PC-3 (cell line): ENCODE measurements at regions not wholly inside any gene's neighbourhood (a gene's known extent, or its start where the extent isn't known, plus 50 kb on each side); places are given as distances from the start of the nearest gene placed in this dataset.

ENCODE experiments used
- ATAC-seq: fragments of 200-7000 bp; cut with Tn5 transposase; 2 replicates; pipeline ENCODE4 v1.9.1; 2020; ENCODE audit warnings: mild to moderate bottlenecking, moderate library complexity
- BruUV-seq: library from RNA; stranded (reverse); fragments of 400-500 nt; replicated peaks from 2 replicates; lab custom pipeline; 2021; lab: Mats Ljungman, UMichigan
- CTCF ChIA-PET: fragments of 300-600 bp; sonication (Branson Sonifier 250); formaldehyde crosslinking; loops from one replicate; lab custom pipeline; 2022; ENCODE audit warnings: antibody characterized with exemption; lab: Charles Lee
- POLR2A ChIA-PET: fragments of 300-600 bp; sonication (Branson Sonifier 250); formaldehyde crosslinking; loops from one replicate; lab custom pipeline; 2022; ENCODE audit warnings: antibody characterized with exemption; ENCODE audit not compliant: unreplicated experiment; lab: Charles Lee
- DNase-seq: peaks from one replicate; pipeline ENCODE4 v3.0.0-alpha.2; 2015
- H2AFZ ChIP-seq: fragments of 300-600 bp; sonication (generic); 2 replicates; pipeline ENCODE4 v1.6.0; 2016; ENCODE audit warnings: antibody characterized with exemption, low read length
- H3F3A ChIP-seq: fragments of 300-600 bp; sonication (generic); one replicate; pipeline ENCODE4 v1.6.0; 2017; ENCODE audit warnings: antibody characterized with exemption, low read length, control low read depth, mild to moderate bottlenecking; ENCODE audit not compliant: unreplicated experiment
- H3K27ac ChIP-seq: fragments of 300-600 bp; sonication (generic); 2 replicates; pipeline ENCODE4 v1.5.1; 2016; ENCODE audit warnings: mild to moderate bottlenecking, low read length
- H3K27me3 ChIP-seq: fragments of 300-600 bp; sonication (generic); 2 replicates; pipeline ENCODE4 v1.6.1; 2016; ENCODE audit warnings: low read length, mixed read lengths
- H3K36me3 ChIP-seq: fragments of 300-600 bp; sonication (generic); 2 replicates; pipeline ENCODE4 v1.6.1; 2016; ENCODE audit warnings: low read depth, mixed run types, low read length, mixed read lengths
- H3K4me1 ChIP-seq: fragments of 300-600 bp; sonication (generic); 2 replicates; pipeline ENCODE4 v1.5.1; 2016; ENCODE audit warnings: low read length; ENCODE audit not compliant: insufficient read depth
- H3K4me2 ChIP-seq: fragments of 300-600 bp; sonication (generic); 2 replicates; pipeline ENCODE4 v1.6.0; 2016; ENCODE audit warnings: low read length
- H3K4me3 ChIP-seq: fragments of 300-600 bp; sonication (generic); 2 replicates; pipeline ENCODE4 v1.5.1; 2016; ENCODE audit warnings: mild to moderate bottlenecking, low read length, mixed read lengths
- H3K79me2 ChIP-seq: fragments of 300-600 bp; sonication (generic); 2 replicates; pipeline ENCODE4 v1.6.1; 2017; ENCODE audit warnings: low read length, mixed read lengths
- H3K9ac ChIP-seq: fragments of 300-600 bp; sonication (generic); 2 replicates; pipeline ENCODE4 v1.6.0; 2016; ENCODE audit warnings: mild to moderate bottlenecking, low read length
- H3K9me2 ChIP-seq: fragments of 300-600 bp; sonication (generic); replicated peaks from 2 replicates; pipeline ENCODE4 v1.6.1; 2016; ENCODE audit warnings: mixed run types, low read length, mixed read lengths
- H3K9me3 ChIP-seq: fragments of 300-600 bp; sonication (generic); 2 replicates; pipeline ENCODE4 v1.6.1; 2016; ENCODE audit warnings: low read length, mixed read lengths
- H4K20me1 ChIP-seq: fragments of 300-600 bp; sonication (generic); 2 replicates; pipeline ENCODE4 v1.6.1; 2016; ENCODE audit warnings: low read length, mixed read lengths
- EZH2 ChIP-seq: fragments of 300-600 bp; sonication (generic); IDR thresholded peaks from one replicate; pipeline ENCODE4 v1.6.1; 2017; ENCODE audit warnings: antibody characterized with exemption, mild to moderate bottlenecking, low read length; ENCODE audit not compliant: unreplicated experiment
- EZH2phosphoT487 ChIP-seq: fragments of 300-600 bp; sonication (generic); IDR thresholded peaks from 2 replicates; pipeline ENCODE4 v1.6.1; 2018; ENCODE audit warnings: mild to moderate bottlenecking, antibody characterized with exemption, low read length, borderline replicate concordance
- intact Hi-C: fragments of 100-400 bp; cut with micrococcal nuclease; formaldehyde crosslinking; loops from 2 replicates; pipeline ENCODE4 v1.9.0; 2023
- TF ChIP-seq, protein P1 (sequence below): fragments of 300-600 bp; sonication (generic); conservative IDR thresholded peaks from 2 replicates; pipeline ENCODE4 v1.5.1; 2017; ENCODE audit warnings: antibody characterized with exemption, low read depth, mild to moderate bottlenecking, low read length

DNA sequence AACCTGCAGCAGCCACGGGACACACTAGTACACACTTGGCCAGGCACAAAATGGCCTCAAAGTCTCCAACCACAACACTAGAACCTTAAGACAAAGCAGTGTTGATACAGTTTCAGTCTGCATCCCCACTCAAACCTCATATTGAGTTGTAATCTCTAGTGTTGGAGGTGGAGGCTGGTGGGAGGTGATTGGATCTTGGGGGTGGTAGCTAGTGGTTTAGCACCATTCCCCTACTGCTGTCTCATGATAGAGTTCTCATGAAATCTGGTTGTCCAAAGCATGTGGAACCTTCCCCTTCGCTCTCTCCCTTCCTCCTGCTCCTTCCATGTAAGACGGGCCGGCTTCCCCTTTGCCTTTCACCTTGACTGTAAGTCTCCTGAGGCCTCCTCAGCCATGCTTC lies 638.7 kb downstream of the UQCRFS1 start:
- BruUV-seq, result no TSS peak
- no peaks in the 10 kb centered on the region for H3K9me2 ChIP-seq
- POLR2A ChIA-PET, result no interaction called here
- H3K4me3 ChIP-seq, result no peak overlapping the region
- DNase-seq, result no peak
- no peaks in the 10 kb centered on the region for H4K20me1 ChIP-seq
- CTCF ChIA-PET, result no interaction called here
- H3F3A ChIP-seq, result no peaks in the 10 kb centered on the region
- H3K27ac ChIP-seq, result no peak overlapping the region
- H3K9me3 ChIP-seq, result no peaks in the 10 kb centered on the region
- no peaks in the 10 kb centered on the region for H3K36me3 ChIP-seq
- intact Hi-C loops, result no loop called here
- TF ChIP-seq EZH2 (no peak), EZH2phosphoT487 (no peak)
- TF ChIP-seq, protein P1, sequence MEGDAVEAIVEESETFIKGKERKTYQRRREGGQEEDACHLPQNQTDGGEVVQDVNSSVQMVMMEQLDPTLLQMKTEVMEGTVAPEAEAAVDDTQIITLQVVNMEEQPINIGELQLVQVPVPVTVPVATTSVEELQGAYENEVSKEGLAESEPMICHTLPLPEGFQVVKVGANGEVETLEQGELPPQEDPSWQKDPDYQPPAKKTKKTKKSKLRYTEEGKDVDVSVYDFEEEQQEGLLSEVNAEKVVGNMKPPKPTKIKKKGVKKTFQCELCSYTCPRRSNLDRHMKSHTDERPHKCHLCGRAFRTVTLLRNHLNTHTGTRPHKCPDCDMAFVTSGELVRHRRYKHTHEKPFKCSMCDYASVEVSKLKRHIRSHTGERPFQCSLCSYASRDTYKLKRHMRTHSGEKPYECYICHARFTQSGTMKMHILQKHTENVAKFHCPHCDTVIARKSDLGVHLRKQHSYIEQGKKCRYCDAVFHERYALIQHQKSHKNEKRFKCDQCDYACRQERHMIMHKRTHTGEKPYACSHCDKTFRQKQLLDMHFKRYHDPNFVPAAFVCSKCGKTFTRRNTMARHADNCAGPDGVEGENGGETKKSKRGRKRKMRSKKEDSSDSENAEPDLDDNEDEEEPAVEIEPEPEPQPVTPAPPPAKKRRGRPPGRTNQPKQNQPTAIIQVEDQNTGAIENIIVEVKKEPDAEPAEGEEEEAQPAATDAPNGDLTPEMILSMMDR, result no peak
- H3K4me2 ChIP-seq, result no peak overlapping the region
- no peak overlapping the region for H3K9ac ChIP-seq
- H2AFZ ChIP-seq, result no peak overlapping the region
- no peaks in the 10 kb centered on the region for H3K79me2 ChIP-seq
- no peak for ATAC-seq
- no peaks in the 10 kb centered on the region for H3K4me1 ChIP-seq
- no peaks in the 10 kb centered on the region for H3K27me3 ChIP-seq

DNA sequence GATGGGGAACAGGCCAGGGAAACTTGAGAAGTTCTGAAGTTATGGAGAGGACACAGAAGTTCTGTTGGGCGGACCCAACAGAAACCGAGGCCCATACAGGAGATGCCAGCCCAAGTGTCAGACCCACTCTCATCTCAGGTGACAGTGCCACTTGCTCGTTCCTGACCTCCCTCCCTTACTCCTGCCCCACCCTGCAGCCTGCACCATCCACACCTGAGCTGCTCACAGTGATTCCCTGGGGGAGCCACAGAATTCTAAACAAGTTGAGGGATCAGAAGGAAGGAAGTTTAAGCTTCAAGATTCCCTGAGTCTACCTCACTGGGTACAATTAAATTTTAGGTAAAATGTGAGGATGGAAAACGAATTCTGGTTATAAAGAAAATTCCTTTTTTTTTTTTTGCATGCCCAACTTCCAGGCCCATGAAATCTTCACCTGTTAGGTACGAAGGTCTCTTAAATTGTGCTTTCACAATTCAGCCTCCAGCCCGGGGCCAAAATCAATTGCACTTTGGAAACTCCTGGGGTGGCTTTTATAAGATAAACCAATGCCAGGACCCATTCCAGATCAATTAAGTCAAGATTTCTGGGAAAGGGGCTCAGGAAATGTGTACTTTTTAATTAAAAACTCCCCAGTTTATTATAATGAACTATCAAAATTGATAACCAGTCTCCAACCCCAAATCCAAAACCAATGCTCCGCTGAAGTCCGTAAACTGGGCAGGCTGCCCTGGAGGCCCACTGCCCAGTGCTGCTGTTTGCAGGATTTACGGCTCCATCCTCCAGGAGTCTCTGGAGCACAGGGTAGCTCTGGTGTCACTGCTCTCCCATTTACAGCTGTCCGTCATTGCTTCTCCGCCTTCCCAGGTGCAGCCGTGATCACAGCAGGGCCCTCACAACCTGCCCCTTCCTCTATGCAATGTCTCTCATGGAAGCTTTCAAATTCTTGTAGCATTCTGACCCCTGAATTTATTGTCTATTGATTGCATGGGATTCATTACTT lies 643.5 kb downstream of the UQCRFS1 start:
- intact Hi-C loops, result no loop called here
- Histone ChIP-seq H3F3A (no peaks in the 10 kb centered on the region), H2AFZ (no peak overlapping the region), H3K9me3 (no peaks in the 10 kb centered on the region), H4K20me1 (no peaks in the 10 kb centered on the region), H3K36me3 (no peaks in the 10 kb centered on the region), H3K4me2 (no peak overlapping the region), H3K4me3 (no peak overlapping the region), H3K79me2 (no peaks in the 10 kb centered on the region), H3K27ac (no peak overlapping the region), H3K9me2 (no peaks in the 10 kb centered on the region), H3K27me3 (no peaks in the 10 kb centered on the region), H3K9ac (no peak overlapping the region), H3K4me1 (no peaks in the 10 kb centered on the region)
- no peak for TF ChIP-seq EZH2phosphoT487
- TF ChIP-seq, protein P1, result no peak
- TF ChIP-seq EZH2, result no peak
- ChIA-PET CTCF (no interaction called here), POLR2A (no interaction called here)
- BruUV-seq, result no TSS peak
- DNase-seq (no peak), ATAC-seq (no peak)

DNA sequence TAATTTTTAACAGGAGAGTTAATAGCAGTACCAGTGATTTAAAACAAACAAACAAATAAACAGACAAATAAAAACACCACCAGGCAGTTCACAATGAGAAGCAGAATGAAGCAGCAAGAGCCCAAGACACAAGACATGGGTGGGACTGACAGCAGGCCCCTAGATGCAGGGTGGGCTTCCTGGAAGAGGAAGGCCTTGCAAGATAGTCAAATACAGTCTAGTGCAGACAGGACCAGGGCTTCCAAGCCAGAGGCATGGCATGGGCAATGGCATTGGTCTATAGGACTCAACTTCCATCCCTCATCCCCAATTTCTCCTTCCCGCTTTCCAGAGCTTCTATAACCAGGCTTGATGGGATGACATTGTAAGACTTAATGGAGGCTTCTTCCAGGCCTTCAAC lies 645.1 kb downstream of the UQCRFS1 start:
- H3K79me2 ChIP-seq, result no peaks in the 10 kb centered on the region
- no peaks in the 10 kb centered on the region for H3K27me3 ChIP-seq
- no peak overlapping the region for H2AFZ ChIP-seq
- intact Hi-C loops, result no loop called here
- DNase-seq (no peak), ATAC-seq (no peak)
- no peak overlapping the region for H3K4me3 ChIP-seq
- no peaks in the 10 kb centered on the region for H3F3A ChIP-seq
- ChIA-PET CTCF (no interaction called here), POLR2A (no interaction called here)
- H3K9me3 ChIP-seq, result no peaks in the 10 kb centered on the region
- no peak overlapping the region for H3K27ac ChIP-seq
- H3K4me2 ChIP-seq, result no peak overlapping the region
- no peak overlapping the region for H3K9ac ChIP-seq
- no peak for TF ChIP-seq EZH2phosphoT487
- TF ChIP-seq EZH2, result no peak
- TF ChIP-seq, protein P1, result no peak
- H3K36me3 ChIP-seq, result no peaks in the 10 kb centered on the region
- no peaks in the 10 kb centered on the region for H4K20me1 ChIP-seq
- no peaks in the 10 kb centered on the region for H3K9me2 ChIP-seq
- no TSS peak for BruUV-seq
- no peaks in the 10 kb centered on the region for H3K4me1 ChIP-seq
